GM12892 (cell line): ENCODE measurements at regions not wholly inside any gene's neighbourhood (a gene's known extent, or its start where the extent isn't known, plus 50 kb on each side); places are given as distances from the start of the nearest gene placed in this dataset.

Experiments
- POLR2A ChIP-seq: IDR thresholded peaks from 2 replicates; pipeline ENCODE4 v1.6.1; 2011; ENCODE audit warnings: low read depth, low read length, control low read depth
- POLR2AphosphoS5 ChIP-seq: IDR thresholded peaks from 2 replicates; pipeline ENCODE4 v1.6.1; 2011; ENCODE audit warnings: low read depth, low read length, control low read depth

DNA sequence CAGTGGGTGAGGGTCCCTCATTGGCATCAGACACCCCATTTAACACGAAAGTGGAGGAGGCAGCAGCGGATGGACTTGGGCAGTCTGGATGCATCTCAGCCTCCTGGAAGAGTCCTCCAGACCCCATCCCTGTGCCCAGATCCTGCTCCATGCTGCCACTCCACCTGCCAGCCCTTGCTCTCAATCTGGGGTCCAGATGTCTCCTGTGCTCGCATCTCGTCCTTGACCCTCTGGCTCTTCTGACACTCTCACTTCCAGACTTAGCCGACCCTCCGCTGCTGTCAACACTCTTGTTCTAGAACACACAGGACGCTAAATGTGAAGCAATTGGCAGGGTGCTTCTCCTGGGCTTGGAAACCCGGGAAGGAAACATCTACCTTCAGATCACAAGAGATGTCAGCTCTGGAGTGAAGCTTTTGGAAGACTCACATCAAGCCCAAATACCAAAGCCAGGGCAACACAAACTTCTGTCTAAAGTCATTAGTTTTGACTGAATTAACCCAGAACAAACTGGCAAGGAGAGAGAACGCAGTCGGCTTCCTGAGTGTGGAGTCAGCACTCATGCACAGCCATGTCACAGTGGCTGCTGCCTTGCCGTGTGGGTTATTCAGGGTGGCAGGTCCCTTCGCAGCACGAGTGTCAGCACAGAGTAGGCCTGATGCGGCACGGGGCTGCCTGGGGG lies 379.1 kb downstream of the TCERG1L start:
- no peak for TF ChIP-seq POLR2AphosphoS5
- no peak for TF ChIP-seq POLR2A
